Cardiac muscle cell (in vitro differentiated cells and primary cell): ENCODE measurements at regions not wholly inside any gene's neighbourhood (a gene's known extent, or its start where the extent isn't known, plus 50 kb on each side); places are given as distances from the start of the nearest gene placed in this dataset.
"Not testable (repeated sequence)": the region's sequence is repeated elsewhere in the genome, so short reads cannot be mapped to it uniquely, and the experiment has no call there.

Experiments
- DNase-seq, 2 donors: peaks; one replicate each; pipeline versions ENCODE4 v3.0.0 to v3.0.0-alpha.2; 2010 to 2017; ENCODE audit warnings: low read depth in 1 of 2, low spot score in 1 of 2
- H3K27ac ChIP-seq: fragments of 200-600 bp; sonication (generic); 2 replicates; pipeline ENCODE4 v1.5.1; 2016
- H3K27me3 ChIP-seq: fragments of 200-600 bp; sonication (generic); 2 replicates; pipeline ENCODE4 v1.6.0; 2016; ENCODE audit warnings: control low read depth
- H3K36me3 ChIP-seq: fragments of 200-600 bp; sonication (generic); 2 replicates; pipeline ENCODE4 v1.5.1; 2016; ENCODE audit warnings: control low read depth
- H3K4me1 ChIP-seq: fragments of 200-600 bp; sonication (generic); 2 replicates; pipeline ENCODE4 v1.8.1; 2017; ENCODE audit warnings: low read depth, mild to moderate bottlenecking, mixed run types
- H3K4me3 ChIP-seq: fragments of 200-600 bp; sonication (generic); 2 replicates; pipeline ENCODE4 v1.5.1; 2016; ENCODE audit warnings: mild to moderate bottlenecking
- H3K9me3 ChIP-seq: fragments of 200-600 bp; sonication (generic); 2 replicates; pipeline ENCODE4 v1.5.1; 2017; ENCODE audit warnings: low read depth, mild to moderate bottlenecking, control low read depth
- TF ChIP-seq, protein P1 (sequence below): IDR thresholded peaks from 2 replicates; pipeline ENCODE4 v1.5.1; 2012; ENCODE audit warnings: low read depth, mild to moderate bottlenecking, low read length

DNA sequence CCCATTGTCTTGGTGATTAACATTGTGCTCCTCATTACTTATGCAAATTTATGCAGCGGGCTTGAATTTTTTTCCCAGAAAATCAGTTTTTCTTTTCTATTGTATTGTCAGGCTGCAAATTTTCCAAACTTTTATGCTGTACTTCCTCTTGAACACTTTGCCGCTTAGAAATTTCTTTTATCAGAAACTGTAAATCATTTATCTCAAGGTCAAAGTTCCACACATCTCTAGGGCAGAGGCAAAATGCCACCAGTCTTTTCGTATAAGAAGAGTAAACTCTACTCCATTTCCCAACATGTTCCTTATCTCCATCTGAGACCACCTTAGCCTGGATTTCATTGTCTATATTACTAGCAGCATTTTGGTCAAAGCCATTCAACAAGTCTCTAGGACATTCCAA, 113.9 kb upstream of the OLFM3 start:
- no peak for DNase-seq
- Histone ChIP-seq H3K36me3 (no peaks in the 10 kb centered on the region), H3K27ac (no peak overlapping the region), H3K9me3 (no peaks in the 10 kb centered on the region), H3K4me3 (no peak overlapping the region), H3K27me3 (no peaks in the 10 kb centered on the region), H3K4me1 (no peaks in the 10 kb centered on the region)
- TF ChIP-seq, protein P1, sequence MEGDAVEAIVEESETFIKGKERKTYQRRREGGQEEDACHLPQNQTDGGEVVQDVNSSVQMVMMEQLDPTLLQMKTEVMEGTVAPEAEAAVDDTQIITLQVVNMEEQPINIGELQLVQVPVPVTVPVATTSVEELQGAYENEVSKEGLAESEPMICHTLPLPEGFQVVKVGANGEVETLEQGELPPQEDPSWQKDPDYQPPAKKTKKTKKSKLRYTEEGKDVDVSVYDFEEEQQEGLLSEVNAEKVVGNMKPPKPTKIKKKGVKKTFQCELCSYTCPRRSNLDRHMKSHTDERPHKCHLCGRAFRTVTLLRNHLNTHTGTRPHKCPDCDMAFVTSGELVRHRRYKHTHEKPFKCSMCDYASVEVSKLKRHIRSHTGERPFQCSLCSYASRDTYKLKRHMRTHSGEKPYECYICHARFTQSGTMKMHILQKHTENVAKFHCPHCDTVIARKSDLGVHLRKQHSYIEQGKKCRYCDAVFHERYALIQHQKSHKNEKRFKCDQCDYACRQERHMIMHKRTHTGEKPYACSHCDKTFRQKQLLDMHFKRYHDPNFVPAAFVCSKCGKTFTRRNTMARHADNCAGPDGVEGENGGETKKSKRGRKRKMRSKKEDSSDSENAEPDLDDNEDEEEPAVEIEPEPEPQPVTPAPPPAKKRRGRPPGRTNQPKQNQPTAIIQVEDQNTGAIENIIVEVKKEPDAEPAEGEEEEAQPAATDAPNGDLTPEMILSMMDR, result no peak

DNA sequence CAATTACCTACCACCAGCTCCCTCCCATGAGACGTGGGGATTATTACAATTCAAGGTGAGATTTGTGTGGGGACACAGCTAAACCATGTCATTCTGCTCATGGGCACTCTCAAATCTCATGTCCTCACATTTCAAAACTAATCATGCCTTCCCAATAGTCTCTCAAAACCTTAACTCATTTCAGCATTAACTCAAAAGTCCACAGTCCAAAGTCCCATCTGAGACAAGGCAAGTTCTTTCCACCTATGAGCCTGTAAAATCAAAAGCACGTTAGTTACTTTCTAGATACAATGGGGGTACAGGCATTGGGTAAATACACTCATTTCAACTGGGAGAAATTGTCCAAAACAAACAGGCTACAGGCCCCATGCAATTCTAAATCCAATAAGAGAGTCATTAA, 112.8 kb upstream of the OLFM3 start:
- not testable (repeated sequence) for H3K27me3 ChIP-seq, H3K27ac ChIP-seq, H3K4me3 ChIP-seq, H3K36me3 ChIP-seq, H3K9me3 ChIP-seq, H3K4me1 ChIP-seq, DNase-seq

DNA sequence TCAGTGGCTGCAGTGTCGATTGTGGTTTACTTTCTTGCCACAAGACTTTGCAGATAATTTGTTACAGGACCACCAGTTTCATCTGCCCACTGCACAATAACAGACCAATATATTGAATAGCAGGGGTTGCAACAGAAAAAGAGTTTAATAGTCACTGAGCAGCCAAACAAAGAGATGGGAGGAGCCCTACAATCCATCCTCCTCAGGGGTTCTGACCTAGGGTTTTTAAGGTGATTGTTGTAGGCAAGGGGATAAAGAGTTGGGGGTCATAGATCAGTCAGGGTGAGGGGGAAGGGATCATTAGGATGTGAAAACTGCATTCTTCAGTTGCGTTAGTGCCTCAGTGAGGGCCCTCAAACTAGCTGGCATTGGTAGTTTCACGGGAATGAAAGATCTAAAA, 110.7 kb upstream of the OLFM3 start:
- Histone ChIP-seq H3K36me3 (no peaks in the 10 kb centered on the region), H3K27me3 (no peaks in the 10 kb centered on the region), H3K4me1 (no peaks in the 10 kb centered on the region), H3K27ac (no peak overlapping the region), H3K4me3 (no peak overlapping the region), H3K9me3 (no peaks in the 10 kb centered on the region)
- DNase-seq, result no peak
- TF ChIP-seq, protein P1, result no peak

DNA sequence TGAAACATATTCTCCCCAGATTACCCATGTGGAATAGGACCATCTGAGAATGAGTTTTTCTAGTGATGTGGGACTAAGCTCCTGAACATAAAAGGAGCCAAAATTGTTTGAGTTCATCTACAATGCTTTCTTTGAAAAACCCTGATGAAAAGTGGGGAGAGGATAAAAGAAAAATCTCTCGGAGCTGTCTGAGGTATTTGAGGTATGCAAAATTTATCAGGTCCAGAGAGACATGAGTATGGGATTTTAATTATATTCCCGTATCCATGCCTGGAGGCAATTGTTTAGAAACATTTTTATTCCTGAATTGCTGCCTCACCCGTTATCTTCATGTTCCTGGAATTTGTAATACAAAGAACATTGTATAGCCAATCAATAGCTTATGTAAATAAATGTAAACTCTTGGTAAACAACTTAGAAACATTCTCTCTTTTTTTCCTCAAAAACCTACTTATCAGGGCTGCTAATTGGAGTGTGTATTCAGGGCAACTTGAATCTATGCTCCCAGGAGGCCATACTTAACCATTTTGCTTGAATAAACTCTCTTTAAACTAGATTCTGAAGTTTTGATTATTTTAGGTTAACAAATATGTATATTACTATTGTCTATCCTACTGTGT, 109.3 kb upstream of the OLFM3 start:
- no peak for DNase-seq
- TF ChIP-seq, protein P1, result no peak

DNA sequence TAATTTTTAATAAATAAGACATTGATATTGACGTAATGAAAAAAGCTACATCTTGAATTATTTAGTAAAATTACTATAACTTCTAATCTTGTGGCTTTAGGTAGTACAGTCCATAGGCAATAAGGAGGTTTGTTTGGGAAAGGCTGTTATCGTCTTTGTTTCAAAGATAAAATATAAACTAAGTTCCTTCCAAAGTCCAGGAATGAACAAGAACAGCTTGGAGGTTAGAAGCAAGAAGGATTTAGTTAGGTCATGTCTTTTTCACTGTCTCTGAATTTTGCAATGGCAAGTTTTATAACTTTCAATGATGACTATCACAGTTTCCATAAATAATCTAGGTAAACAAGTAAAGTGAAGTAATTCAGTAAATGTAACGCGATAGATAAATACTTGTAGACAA, 106.9 kb upstream of the OLFM3 start:
- no peaks in the 10 kb centered on the region for H3K9me3 ChIP-seq
- H3K4me3 ChIP-seq, result no peak overlapping the region
- H3K27ac ChIP-seq, result no peak overlapping the region
- no peaks in the 10 kb centered on the region for H3K27me3 ChIP-seq
- no peaks in the 10 kb centered on the region for H3K4me1 ChIP-seq
- no peak for DNase-seq
- TF ChIP-seq, protein P1, result no peak
- no peaks in the 10 kb centered on the region for H3K36me3 ChIP-seq

More for the DNA sequence above, 109.3 kb upstream of the OLFM3 start:
- Histone ChIP-seq H3K4me1 (no peaks in the 10 kb centered on the region), H3K36me3 (no peaks in the 10 kb centered on the region), H3K27ac (no peak overlapping the region), H3K27me3 (no peaks in the 10 kb centered on the region), H3K4me3 (no peak overlapping the region), H3K9me3 (no peaks in the 10 kb centered on the region)

DNA sequence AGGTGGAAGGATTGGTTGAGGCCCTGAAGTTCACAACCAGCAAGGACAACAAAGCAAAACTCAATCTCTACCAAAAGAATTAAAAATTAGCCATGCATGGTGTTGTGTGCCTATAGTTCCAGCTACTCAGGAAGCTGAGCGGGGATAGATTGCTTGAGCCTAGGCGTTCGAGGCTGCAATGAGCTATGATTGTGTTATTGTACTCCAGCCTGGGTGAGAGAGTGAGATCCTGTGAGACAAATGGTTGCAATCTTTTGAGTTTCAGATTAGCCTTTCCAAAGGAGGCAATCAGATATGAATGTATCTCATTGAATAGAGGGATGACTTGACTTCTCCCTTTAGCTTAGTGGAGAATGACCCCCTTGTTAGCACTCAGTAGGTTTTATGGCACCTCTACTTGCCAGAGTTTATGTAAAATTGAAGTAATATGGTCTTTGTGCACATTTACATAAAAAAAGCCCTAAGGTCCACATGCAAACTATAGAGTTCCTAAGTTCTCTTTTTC, 105.6 kb upstream of the OLFM3 start:
- Histone ChIP-seq H3K36me3 (no peaks in the 10 kb centered on the region), H3K4me3 (no peak overlapping the region), H3K27me3 (no peaks in the 10 kb centered on the region), H3K4me1 (no peaks in the 10 kb centered on the region), H3K27ac (no peak overlapping the region), H3K9me3 (no peaks in the 10 kb centered on the region)
- TF ChIP-seq, protein P1, result no peak
- no peak for DNase-seq
